Pulmonary artery endothelial cell (primary cell): ENCODE measurements at regions not wholly inside any gene's neighbourhood (a gene's known extent, or its start where the extent isn't known, plus 50 kb on each side); places are given as distances from the start of the nearest gene placed in this dataset.
"Not testable (repeated sequence)": the region's sequence is repeated elsewhere in the genome, so short reads cannot be mapped to it uniquely, and the experiment has no call there.

Experiments
- DNase-seq: peaks from one replicate; pipeline ENCODE4 v3.0.0-alpha.2; 2011; ENCODE audit warnings: low read depth, low spot score

DNA sequence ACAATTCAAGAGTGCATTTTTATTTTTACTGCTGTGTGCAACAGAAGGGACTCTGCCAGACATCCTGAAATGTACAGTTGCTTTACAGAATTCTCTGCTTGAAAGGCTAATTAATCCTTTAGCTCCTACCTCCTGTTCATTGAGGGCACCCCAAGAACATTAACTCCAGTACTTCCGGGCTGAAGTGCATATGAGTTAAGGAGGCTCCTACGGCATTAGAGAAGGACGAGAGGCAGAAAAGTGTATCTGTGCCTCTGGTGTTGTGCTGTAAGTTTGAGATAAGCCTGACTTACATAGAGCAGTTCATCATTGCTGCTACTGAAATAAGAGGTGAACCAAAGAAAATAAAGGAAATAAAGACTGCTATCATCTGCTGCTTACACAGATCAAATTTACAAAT is 609.3 kb upstream of the ADGRB3 start:
- no peak for DNase-seq

DNA sequence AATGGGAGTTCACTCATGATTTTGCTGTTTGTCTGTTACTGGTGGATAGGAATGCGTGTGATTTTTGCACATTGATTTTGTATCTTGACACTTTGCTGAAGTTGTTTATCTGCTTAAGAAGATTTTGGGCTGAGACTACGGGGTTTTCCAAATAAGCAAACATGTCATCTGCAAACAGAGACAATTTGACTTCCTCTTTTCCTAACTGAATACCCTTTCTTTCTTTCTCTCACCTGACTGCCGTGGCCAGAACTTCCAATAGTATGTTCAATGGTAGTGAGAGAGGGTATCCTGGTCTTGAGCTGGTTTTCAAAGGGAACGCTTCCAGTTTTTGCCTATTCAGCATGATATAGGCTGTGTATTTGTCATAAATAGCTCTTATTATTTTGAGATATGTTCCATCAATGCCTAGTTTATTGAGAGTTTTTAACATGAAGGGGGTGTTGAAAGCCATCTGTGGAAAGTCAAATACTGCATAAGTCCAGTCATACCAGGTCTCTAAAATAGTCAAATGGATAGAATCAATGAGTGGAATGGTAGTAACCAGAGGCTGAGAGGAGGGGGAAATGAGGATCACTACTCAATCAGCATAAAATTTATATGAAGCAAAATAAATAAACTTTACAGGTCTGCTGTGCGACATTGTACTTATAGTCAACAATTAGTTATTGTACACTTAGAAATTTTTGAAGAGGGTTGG is 610.4 kb upstream of the ADGRB3 start:
- no peak for DNase-seq

DNA sequence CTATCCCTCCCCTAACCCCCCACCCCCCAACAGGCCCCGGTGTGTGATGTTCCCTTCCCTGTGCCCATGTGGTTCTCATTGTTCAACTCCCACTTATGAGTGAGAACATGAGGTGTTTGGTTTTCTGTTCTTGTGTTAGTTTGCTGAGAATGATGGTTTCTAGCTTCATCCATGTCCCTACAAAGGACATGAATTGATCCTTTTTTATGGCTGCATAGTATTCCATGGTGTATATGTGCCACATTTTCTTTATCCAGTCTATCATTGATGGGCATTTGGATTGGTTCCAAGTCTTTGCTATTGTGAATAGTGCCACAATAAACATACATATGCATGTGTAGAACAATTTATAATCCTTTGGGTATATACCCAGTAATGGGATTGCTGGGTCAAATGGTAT is 612.1 kb upstream of the ADGRB3 start:
- not testable (repeated sequence) for DNase-seq

DNA sequence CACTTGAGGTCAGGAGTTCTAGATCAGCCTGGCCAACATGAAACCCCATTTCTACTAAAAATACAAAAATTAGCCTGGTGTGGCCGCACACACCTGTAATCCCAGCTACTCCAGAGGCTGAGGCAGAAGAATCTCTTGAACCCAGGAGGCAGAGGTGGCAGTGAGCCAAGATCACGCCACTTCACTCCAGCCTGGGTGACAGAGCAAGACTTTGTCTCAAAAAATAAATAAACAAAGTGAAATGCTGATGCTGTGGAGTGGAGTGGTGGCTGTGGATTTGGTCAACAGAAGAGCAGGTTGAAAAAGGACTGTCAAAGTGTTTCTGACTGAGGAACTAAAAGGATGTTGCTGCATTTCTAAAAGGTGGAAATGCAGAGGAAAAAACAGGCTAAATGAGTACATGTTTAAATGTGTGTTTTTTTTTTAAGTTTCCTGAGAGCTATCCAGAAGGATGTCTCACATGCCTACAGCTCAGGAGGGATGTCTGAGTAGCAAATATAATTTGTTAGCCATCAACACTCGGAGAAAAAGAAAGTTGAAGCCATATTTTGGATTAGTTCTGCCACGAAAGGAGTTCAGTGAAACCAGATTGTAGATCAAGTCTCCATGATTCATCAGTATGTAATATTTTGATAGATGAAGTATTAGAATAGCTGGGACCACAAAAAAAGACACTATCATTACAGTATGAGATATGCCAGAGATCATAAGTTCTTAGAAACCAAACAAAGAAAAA is 621.1 kb upstream of the ADGRB3 start:
- no peak for DNase-seq

DNA sequence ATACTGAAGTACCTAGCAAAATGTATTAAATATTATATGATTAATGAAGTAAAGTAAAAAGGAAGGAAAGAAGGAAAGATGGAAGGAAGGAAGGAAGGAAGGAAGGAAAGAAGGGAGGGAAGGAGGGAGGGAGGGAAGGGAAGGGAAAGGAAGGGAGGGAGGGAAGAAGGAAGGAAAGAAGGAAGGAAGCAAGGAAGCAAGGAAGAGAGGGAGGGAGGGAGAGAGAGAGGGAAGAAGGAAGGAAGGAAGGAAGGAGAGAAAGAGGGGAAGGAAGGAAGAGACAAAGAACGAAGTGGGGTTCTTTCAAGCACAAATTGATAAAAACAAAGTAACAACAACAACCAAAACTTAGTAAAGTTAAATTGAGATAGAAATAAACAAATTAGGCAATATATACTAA is 622.3 kb upstream of the ADGRB3 start:
- no peak for DNase-seq

DNA sequence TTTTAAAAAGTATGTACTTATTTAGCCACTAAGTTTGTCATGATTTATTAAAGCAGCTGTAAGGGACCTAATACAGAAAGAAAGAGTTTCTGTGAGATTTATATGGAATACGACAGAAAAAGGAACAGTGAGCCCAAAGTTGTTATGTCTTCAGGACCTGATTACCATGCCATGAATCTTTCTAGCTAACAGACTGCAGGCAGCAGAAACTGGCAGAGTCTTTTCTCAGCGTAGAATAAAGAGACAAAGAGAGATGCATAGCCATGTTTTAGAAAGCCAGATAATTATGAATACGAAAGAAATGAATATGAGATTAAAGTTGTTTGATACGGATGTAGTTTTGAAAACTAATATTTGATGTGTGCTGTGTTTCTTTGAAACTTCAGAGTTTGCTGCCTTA is 624.1 kb upstream of the ADGRB3 start:
- DNase-seq, result no peak

DNA sequence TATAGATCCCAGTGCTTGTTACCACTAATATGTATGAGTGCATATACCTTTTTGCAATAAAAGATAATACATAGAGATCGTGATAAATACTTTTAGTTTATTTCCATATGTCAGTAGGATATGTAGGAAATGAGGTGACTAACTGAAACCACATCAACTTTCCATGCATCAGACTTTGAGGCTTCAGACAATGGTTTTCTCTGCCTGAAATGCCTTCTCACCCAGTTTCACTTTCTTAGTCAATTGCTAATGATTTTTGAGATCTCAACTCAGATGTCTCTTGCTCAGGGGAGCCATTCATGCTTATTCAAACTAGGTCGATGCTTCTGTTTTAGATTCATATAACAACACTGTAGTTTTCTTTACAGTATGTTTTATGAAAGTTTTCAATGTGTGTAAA is 626.6 kb upstream of the ADGRB3 start:
- DNase-seq, result no peak

DNA sequence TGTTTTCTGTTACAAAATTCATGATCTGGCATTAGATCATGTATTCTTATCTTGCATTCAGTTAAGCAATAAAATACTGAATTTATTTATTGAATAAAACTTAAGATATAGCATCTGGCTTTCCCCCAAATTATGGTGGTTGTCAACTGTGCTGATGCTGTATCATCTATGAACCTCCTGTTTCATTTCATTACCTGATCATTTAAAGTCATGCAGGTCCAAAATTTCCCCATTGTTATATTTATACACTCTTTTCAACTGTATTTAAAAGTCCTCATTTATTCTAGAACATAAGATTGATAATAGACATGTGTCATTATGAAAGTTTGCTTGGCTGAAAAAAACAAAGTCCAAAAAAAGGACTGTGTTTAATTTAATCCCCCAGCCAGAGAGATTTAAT is 627.4 kb upstream of the ADGRB3 start:
- no peak for DNase-seq

DNA sequence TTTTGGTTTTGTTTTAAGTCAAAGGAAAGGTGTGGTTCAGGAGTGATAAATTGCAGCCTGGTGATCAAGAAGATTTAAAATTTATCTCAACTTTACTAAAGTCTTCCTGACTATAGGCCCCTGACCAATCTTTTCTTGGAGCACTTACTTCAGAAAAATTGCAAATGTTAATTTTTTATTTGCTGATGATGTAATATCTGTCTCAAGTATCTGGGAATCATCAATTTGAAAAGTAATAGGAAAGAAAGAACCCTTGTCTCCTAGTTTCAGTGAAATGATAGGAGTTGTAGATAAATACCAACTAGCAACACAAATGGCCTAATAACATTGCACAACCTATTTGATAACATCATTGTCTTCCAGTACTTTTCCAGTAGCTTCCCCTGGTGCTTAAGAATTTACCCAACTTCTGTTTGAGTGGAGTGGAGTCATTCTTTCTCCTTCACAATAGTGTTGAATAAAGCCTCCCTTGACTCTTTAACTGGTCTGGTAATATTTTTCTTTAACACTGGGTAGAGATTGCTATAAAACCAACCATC is 648.3 kb upstream of the ADGRB3 start:
- DNase-seq, result no peak

DNA sequence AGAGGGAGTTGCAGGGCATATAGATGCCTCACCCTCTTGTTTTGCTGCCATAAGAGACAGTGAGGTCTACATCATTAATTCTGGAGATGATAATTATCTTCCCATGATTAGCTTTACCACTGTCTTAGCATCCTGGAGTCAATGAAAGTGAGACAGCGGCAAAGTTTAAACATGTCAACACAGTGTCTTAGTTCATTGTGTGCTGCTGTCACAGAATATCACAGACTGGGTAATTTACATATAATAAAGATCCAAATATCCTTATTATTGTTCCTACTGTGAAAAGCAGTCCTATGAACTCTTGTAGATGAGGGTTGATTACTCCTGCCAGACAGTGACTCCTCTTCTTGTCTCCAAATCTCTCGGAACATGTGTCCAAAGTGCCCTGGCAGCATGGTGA is 658.6 kb upstream of the ADGRB3 start:
- no peak for DNase-seq

DNA sequence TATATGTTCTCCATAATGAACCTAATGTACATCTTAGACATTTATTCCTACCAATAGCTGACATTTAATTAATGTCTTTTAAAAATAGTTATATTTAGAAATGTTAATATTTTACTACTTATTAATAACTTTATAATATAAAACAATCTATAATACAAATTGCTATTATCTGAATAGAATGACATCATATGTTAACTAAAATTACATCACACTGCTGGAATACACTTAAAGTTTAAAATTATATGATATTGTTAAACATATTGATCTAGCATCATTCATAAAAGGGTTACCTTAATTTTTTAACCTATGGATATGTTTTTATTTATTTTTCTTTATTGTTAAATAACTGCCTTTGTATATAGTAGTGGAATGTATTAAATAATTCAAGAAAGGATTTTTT is 660.2 kb upstream of the ADGRB3 start:
- no peak for DNase-seq

DNA sequence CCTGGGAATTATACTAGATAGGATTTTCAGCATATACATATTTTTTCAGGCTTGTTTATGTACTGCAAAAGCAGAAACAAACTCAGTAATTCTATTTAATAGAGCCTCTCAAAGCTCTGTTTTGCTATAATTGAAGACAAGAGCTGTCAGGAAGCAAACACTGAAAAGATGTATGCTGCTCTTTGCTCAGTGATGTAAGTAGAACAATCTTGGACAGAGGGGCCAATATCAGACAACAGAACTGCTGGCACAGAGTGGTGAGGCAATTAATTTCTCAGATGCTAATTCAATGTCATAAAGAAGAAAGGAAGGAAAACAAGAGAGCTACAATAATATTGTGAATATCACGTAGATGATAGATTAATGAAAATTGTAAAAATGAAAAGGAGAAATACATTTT is 663.3 kb upstream of the ADGRB3 start:
- DNase-seq, result no peak

DNA sequence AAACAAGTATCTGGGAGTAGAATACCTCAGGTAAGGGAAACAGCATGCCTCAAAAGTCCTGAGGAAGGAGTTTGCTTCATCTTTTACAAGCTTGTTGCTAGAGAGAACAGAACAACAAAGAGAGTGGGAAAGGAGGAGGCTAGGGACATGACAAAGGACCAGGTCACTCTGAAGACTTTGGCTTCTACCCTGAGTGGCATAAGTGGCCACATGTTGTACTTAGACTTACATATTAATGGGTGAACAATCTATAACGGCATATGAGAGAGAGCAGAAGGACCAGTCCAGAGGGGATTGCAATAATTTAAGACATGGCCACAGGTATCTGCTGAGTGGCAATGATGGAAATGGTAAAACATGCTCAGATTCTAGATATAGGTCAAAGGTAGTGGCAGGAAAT is 668.3 kb upstream of the ADGRB3 start:
- no peak for DNase-seq

DNA sequence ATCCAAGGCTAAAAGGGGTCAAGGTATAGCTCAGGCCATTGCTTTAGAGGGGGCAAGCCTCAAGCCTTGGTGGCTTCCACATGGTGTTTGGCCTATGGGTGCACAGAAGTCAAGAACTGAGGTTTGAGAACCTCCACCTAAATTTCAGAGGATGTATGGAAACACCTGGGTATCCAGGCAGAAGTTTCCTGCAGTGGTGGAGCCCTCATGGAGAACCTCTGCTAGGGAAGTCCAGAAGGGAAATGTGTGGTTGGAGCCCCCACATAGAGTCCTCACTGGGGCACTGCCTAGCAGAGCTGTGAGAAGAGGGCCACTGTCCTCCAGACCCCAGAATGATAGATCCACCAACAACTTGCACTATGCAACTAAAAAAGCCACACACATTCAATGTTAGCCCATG is 678.7 kb upstream of the ADGRB3 start:
- DNase-seq, result no peak

DNA sequence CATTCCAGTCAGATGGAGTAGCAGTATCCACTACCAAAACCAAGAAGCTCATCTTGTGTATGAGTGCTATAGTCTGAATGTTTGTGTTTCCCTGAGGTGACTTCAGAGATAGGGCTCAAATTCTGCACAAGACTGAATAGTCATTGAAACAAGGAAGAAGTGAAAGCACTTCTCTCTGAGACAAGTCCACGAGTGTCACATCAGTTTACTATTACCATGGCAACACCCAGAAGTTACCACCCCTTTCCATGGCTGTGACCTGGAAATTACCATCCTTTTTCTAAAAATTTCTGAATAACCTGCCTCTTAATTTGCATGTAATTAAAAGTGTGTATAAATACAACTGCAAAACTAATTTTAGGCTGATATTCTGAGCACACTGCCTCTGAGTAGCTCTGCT is 682.1 kb upstream of the ADGRB3 start:
- no peak for DNase-seq

DNA sequence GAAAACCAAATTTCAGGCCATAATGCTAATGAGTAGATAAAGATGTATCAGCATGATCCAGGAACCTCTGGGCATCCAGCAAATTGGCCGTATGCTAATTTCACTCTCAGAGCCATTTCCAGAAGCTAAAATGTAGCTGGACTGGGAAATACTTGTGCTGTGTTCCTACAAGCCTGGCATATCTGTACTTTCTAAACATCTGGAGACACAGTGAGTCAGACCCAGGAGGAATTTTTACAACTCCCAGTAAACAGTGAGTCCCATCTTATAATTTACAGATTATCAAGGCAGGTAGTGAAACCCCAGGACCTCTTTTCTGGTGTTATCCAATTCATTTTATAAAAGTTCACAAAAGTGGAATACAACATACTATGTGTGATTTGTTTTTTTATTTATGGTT is 683.0 kb upstream of the ADGRB3 start:
- DNase-seq, result no peak

DNA sequence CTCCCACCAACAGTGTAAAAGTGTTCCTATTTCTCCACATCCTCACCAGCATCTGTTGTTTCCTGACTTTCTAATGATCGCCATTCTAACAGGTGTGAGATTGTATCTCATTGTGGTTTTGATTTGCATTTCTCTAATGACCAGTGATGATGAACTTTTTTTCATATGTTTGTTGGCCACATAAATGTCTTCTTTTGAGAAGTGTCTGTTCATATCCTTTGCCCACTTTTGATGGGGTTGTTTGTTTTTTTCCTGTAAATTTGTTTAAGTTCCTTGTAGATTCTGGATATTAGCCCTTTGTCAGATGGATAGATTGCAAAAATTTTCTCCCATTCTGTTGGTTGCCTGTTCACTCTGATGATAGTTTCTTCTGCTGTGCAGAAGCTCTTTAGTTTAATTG is 687.3 kb upstream of the ADGRB3 start:
- not testable (repeated sequence) for DNase-seq

DNA sequence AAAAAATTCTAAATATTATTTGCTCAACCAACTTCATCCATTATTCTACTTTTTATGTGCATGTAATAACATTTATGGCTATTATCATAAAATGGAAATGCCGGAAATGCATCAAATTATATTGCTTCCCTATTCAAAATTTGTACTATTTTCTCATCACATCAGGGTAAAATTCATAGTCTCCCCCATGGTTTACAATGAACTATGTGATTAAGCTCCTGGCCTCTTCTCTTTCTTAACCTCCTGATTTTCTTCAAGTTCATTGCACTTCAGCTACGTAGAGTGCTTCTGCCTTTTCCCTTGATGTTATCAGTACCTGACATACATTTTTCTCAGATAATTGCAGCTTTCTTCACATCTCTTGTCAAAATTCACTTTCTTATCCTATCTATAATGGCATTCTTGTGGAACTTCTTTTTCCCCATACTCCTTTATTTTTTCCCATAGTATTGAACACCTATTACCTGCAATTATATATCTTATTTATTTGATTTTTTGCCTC is 699.1 kb upstream of the ADGRB3 start:
- no peak for DNase-seq

DNA sequence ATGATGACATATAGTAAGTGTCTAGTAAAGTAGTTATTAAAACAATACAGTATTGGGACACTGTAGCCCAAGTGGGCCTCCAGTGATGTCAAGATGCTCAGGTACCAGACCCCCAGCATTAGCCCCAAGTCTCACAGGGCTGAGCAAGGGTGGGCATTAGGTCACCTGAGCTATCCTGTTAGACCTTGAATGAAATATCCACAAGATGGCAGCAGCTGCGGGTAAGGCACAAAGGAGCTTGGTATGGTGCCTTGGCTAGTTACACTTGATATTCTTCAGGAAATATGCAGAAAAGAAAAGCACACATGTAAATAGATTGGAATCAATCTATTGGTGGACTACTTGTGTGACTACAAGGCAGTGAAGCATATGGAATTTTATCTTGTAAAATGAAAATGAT is 701.8 kb upstream of the ADGRB3 start:
- no peak for DNase-seq

DNA sequence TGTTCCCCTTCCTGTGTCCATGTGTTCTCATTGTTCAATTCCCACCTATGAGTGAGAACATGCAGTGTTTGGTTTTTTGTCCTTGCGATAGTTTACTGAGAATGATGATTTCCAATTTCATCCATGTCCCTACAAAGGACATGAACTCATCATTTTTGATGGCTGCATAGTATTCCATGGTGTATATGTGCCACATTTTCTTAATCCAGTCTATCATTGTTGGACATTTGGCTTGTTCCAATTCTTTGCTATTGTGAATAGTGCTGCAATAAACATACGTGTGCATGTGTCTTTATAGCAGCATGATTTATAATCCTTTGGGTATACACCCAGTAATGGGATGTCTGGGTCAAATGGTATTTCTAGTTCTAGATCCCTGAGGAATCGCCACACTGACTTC is 712.5 kb upstream of the ADGRB3 start:
- DNase-seq, result not testable (repeated sequence)

DNA sequence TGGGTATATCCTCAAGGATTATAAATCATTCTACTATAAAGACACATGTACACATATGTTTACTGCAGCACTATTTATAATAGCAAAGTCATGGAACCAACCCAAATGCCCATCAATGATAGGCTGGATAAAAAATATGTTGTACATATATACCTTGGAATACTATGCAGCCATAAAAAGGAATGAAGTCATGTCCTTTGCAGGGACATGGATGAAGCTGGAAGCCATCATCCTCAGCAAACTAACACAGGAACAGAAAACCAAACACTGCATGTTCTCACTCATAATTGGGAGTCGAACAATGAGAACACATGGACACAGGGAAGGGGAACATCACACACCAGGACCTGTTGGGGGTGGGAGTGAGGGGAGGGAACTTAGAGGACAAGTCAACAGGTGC is 715.0 kb upstream of the ADGRB3 start:
- DNase-seq, result not testable (repeated sequence)

DNA sequence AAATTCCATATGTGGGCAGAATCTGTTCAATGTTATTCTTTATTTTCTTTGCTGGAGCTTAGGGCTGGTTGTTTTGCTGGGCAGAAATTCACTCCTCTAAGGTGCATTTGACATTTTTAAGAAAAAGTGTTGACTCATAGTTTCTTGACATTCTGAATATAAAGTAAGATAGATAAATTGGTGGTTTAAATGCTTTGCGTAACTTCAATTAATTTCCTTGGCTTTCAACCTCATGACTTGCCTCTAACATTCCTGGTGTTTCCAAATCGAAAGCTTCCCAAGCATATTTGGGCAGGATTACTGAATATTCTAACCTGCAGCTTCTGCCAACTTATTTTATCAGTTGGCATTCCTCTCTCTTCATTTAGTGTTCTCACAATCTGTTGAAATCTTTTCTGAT is 718.7 kb upstream of the ADGRB3 start:
- no peak for DNase-seq

DNA sequence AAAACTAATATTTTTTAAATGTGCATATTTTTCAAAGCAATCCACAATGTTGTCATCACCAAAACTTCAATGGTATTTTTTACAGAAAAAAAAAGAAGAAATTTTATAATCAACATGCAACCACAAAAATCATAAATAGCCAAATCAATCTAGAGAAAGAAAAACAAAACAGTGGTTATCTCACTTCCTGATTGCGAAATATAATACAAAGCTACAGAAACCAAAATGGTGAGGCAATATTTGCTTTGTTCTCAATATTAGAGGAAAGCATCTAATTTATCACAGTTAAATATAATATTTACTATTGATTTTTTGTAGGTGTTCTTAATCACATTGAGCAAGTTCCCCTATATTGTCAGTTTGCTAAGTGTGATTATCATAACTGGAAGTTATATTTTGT is 720.7 kb upstream of the ADGRB3 start:
- no peak for DNase-seq
